ENCODE measurements at regions not wholly inside any gene's neighbourhood (a gene's known extent, or its start where the extent isn't known, plus 50 kb on each side); places are given as distances from the start of the nearest gene placed in this dataset.

- Histone ChIP-seq H2AFZ (ENCODE audit: low read length) (no peak overlapping the region), H3K4me2 (ENCODE audit: low read depth, low read length) (no peak overlapping the region), H3F3A (ENCODE audit: insufficient read depth, low read length) (no peaks in the 10 kb centered on the region), H3K4me3 (ENCODE audit: low read length) (no peak overlapping the region), H3K4me1 (ENCODE audit: low read length) (no peaks in the 10 kb centered on the region), H3K36me3 (replicated peaks; ENCODE audit: insufficient read depth, low read length) (no peaks in the 10 kb centered on the region), H3K9me3 (replicated peaks; ENCODE audit: insufficient read depth, low read length) (no peaks in the 10 kb centered on the region), H3K79me2 (ENCODE audit: low read length) (no peaks in the 10 kb centered on the region), H3K9ac (ENCODE audit: low read length) (no peak overlapping the region), H3K9me2 (replicated peaks; ENCODE audit: insufficient read depth, low read length) (no peaks in the 10 kb centered on the region), H3K27me3 (replicated peaks; ENCODE audit: insufficient read depth, low read length) (no peaks in the 10 kb centered on the region), H4K20me1 (ENCODE audit: insufficient read depth, low read length) (no peaks in the 10 kb centered on the region), H3K27ac (ENCODE audit: low read length) (no peak overlapping the region)
- no peak for TF ChIP-seq EZH2phosphoT487 (IDR thresholded peaks at IDR 0.05; ENCODE audit: low read length)
- TF ChIP-seq CTCF (IDR thresholded peaks at IDR 0.05; ENCODE audit: low read length): no peak
- no peak for TF ChIP-seq EZH2 (optimal IDR thresholded peaks at IDR 0.05; ENCODE audit: low read depth, low read length)
- no peak for DNase-seq
Measured at GRCh38 chr4:13728761-13729160, 101.2 kb upstream of the BOD1L1 start.

GRCh38 chr4:13731019-13731418, 103.5 kb upstream of the BOD1L1 start:
- TF ChIP-seq EZH2 (optimal IDR thresholded peaks at IDR 0.05; ENCODE audit: low read depth, low read length) (no peak), EZH2phosphoT487 (IDR thresholded peaks at IDR 0.05; ENCODE audit: low read length) (no peak), CTCF (IDR thresholded peaks at IDR 0.05; ENCODE audit: low read length) (no peak)
- Histone ChIP-seq H3K9me3 (replicated peaks; ENCODE audit: insufficient read depth, low read length) (no peaks in the 10 kb centered on the region), H3K4me2 (ENCODE audit: low read depth, low read length) (no peak overlapping the region), H3K79me2 (ENCODE audit: low read length) (no peaks in the 10 kb centered on the region), H2AFZ (ENCODE audit: low read length) (no peak overlapping the region), H4K20me1 (ENCODE audit: insufficient read depth, low read length) (no peaks in the 10 kb centered on the region), H3K36me3 (replicated peaks; ENCODE audit: insufficient read depth, low read length) (no peaks in the 10 kb centered on the region), H3K27me3 (replicated peaks; ENCODE audit: insufficient read depth, low read length) (no peaks in the 10 kb centered on the region), H3K9ac (ENCODE audit: low read length) (no peak overlapping the region), H3K9me2 (replicated peaks; ENCODE audit: insufficient read depth, low read length) (no peaks in the 10 kb centered on the region), H3K27ac (ENCODE audit: low read length) (no peak overlapping the region), H3F3A (ENCODE audit: insufficient read depth, low read length) (no peaks in the 10 kb centered on the region), H3K4me1 (ENCODE audit: low read length) (no peaks in the 10 kb centered on the region), H3K4me3 (ENCODE audit: low read length) (no peak overlapping the region)
- DNase-seq: no peak

GRCh38 chr4:13733817-13734216, 106.3 kb upstream of the BOD1L1 start:
- no peak overlapping the region for H3K9ac ChIP-seq (ENCODE audit: low read length)
- no peak overlapping the region for H3K4me2 ChIP-seq (ENCODE audit: low read depth, low read length)
- H3K9me3 ChIP-seq (replicated peaks; ENCODE audit: insufficient read depth, low read length): no peaks in the 10 kb centered on the region
- H3F3A ChIP-seq (ENCODE audit: insufficient read depth, low read length): no peaks in the 10 kb centered on the region
- no peak overlapping the region for H3K27ac ChIP-seq (ENCODE audit: low read length)
- no peaks in the 10 kb centered on the region for H3K9me2 ChIP-seq (replicated peaks; ENCODE audit: insufficient read depth, low read length)
- H3K27me3 ChIP-seq (replicated peaks; ENCODE audit: insufficient read depth, low read length): no peaks in the 10 kb centered on the region
- TF ChIP-seq CTCF (IDR thresholded peaks at IDR 0.05; ENCODE audit: low read length) (no peak), EZH2 (optimal IDR thresholded peaks at IDR 0.05; ENCODE audit: low read depth, low read length) (no peak), EZH2phosphoT487 (IDR thresholded peaks at IDR 0.05; ENCODE audit: low read length) (no peak)
- no peaks in the 10 kb centered on the region for H3K79me2 ChIP-seq (ENCODE audit: low read length)
- H2AFZ ChIP-seq (ENCODE audit: low read length): no peak overlapping the region
- no peaks in the 10 kb centered on the region for H3K4me1 ChIP-seq (ENCODE audit: low read length)
- no peak overlapping the region for H3K4me3 ChIP-seq (ENCODE audit: low read length)
- no peak for DNase-seq
- no peaks in the 10 kb centered on the region for H3K36me3 ChIP-seq (replicated peaks; ENCODE audit: insufficient read depth, low read length)
- no peaks in the 10 kb centered on the region for H4K20me1 ChIP-seq (ENCODE audit: insufficient read depth, low read length)

Measured in MM.1S (cell line).